ENCODE measurements at regions not wholly inside any gene's neighbourhood (a gene's known extent, or its start where the extent isn't known, plus 50 kb on each side); places are given as distances from the start of the nearest gene placed in this dataset.
A peak's percentile ranks its signal among the peaks of the same experiment; 100 is the strongest.

DNA sequence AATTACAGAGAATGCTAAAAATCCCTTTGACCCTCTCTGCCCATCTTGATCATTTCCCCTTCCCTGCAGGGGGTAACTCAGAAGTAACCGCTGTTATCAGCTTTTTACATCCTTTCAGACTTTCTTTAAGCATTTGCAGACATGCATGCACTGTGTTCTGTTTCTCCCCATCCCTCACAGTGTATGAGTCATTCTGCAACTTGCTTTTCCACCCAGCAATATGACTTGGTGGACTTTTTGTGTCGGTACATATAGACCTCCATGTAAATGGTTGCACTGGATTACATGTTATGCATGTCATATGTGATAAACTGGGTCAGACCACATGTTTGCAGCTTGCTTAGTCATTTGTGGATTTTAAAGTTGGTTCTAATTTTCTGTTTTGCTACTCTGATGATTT is 87.7 kb upstream of the NECTIN1 start:
- Mint-ChIP-seq H3K36me3 (ENCODE audit: insufficient read depth in 1 of 3, low read depth in 3 of 3) (no peaks in the 10 kb centered on the region; a peak in 1 of 7 replicates), H3K27me3 (ENCODE audit: low read depth) (peaks cover 15% of the 10 kb centered on the region), H3K4me3 (no peak overlapping the region), H3K27ac (no peak overlapping the region), H3K9me3 (no peaks in the 10 kb centered on the region), H3K4me1 (peaks cover 23 to 27% of the 10 kb centered on the region in 2 experiments)
- DNase-seq: no peak
- Histone ChIP-seq H3K4me1 (ENCODE audit: insufficient read depth, low read length) (peaks cover 7% of the 10 kb centered on the region; the same call in 1 of the 2 replicates), H2BK12ac (ENCODE audit: insufficient read length, low read depth, low read length) (no peak overlapping the region), H3K23me2 (ENCODE audit: insufficient read length, low read depth, low read length, poor library complexity, severe bottlenecking) (no peaks in the 10 kb centered on the region), H2AFZ (ENCODE audit: low read length) (no peak overlapping the region), H3T11ph (ENCODE audit: low read length) (no peak overlapping the region), H2AK5ac (ENCODE audit: insufficient read length, low read length) (no peak overlapping the region), H2BK20ac (ENCODE audit: low read depth, low read length, poor library complexity, severe bottlenecking) (no peak overlapping the region), H3K9ac (ENCODE audit: extremely low read depth, insufficient read length, low read length) (no peak overlapping the region), H3K4ac (ENCODE audit: low read depth, low read length) (no peak overlapping the region), H2BK15ac (ENCODE audit: low read depth, low read length) (no peak overlapping the region), H3K79me2 (ENCODE audit: insufficient read depth, low read length) (no peaks in the 10 kb centered on the region), H4K20me1 (ENCODE audit: control insufficient read depth, insufficient read depth, insufficient read length) (no peaks in the 10 kb centered on the region), H4K5ac (ENCODE audit: insufficient read length, low read depth, low read length) (no peak overlapping the region), H3K56ac (ENCODE audit: insufficient read length, low read depth, low read length) (no peak overlapping the region), H3K23ac (ENCODE audit: insufficient read length, low read depth, low read length) (no peak overlapping the region), H4K8ac (replicated peaks; ENCODE audit: insufficient read length, low read depth, low read length) (no peak overlapping the region), H3K4me2 (ENCODE audit: insufficient read depth, insufficient read length, low read length) (peak overlapping the region; percentile 22), H3K27me3 (ENCODE audit: insufficient read depth, low read length) (no peaks in the 10 kb centered on the region), H3K9me3 (ENCODE audit: control insufficient read depth, low read depth, low read length) (no peaks in the 10 kb centered on the region), H3K18ac (ENCODE audit: insufficient read length, low read depth, low read length) (no peak overlapping the region), H3K27ac (ENCODE audit: insufficient read length, low read depth, low read length) (no peak overlapping the region), H2BK5ac (ENCODE audit: insufficient read length, low read length) (no peak overlapping the region), H2BK120ac (ENCODE audit: low read depth, low read length, poor library complexity, severe bottlenecking) (no peak overlapping the region), H3K79me1 (ENCODE audit: insufficient read depth, low read depth, low read length, poor library complexity, severe bottlenecking) (no peaks in the 10 kb centered on the region), H3K14ac (ENCODE audit: insufficient read depth, low read length) (no peak overlapping the region), H4K91ac (ENCODE audit: insufficient read length, low read depth, low read length) (no peak overlapping the region)
- WGBS (ENCODE audit: extremely low coverage, insufficient read length, low lambda C conversion rate): no CpG with 5 or more reads among the region's 2 CpGs
- TF ChIP-seq, protein P1, sequence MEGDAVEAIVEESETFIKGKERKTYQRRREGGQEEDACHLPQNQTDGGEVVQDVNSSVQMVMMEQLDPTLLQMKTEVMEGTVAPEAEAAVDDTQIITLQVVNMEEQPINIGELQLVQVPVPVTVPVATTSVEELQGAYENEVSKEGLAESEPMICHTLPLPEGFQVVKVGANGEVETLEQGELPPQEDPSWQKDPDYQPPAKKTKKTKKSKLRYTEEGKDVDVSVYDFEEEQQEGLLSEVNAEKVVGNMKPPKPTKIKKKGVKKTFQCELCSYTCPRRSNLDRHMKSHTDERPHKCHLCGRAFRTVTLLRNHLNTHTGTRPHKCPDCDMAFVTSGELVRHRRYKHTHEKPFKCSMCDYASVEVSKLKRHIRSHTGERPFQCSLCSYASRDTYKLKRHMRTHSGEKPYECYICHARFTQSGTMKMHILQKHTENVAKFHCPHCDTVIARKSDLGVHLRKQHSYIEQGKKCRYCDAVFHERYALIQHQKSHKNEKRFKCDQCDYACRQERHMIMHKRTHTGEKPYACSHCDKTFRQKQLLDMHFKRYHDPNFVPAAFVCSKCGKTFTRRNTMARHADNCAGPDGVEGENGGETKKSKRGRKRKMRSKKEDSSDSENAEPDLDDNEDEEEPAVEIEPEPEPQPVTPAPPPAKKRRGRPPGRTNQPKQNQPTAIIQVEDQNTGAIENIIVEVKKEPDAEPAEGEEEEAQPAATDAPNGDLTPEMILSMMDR (conservative IDR thresholded peaks at IDR 0.05): no peak
